Mucosa of rectum (tissue), 2 donors: ENCODE measurements at regions not wholly inside any gene's neighbourhood (a gene's known extent, or its start where the extent isn't known, plus 50 kb on each side); places are given as distances from the start of the nearest gene placed in this dataset.

Experiments
- H3K27ac ChIP-seq, 2 donors: one replicate each; pipeline ENCODE4 v1.7.0; 2013; ENCODE audit warnings: inconsistent platforms in 2 of 2, low read depth in 2 of 2, low read length in 2 of 2
- H3K27me3 ChIP-seq, 2 donors: one replicate each; pipeline ENCODE4 v1.7.0; 2013; ENCODE audit warnings: low read length in 2 of 2; ENCODE audit not compliant: control insufficient read depth in 2 of 2, insufficient read depth in 2 of 2
- H3K36me3 ChIP-seq, 2 donors: one replicate each; pipeline ENCODE4 v1.7.0; 2013; ENCODE audit warnings: low read length in 2 of 2; ENCODE audit not compliant: control insufficient read depth in 2 of 2, insufficient read depth in 2 of 2
- H3K4me1 ChIP-seq, 2 donors: one replicate each; pipeline ENCODE4 v1.7.0; 2013; ENCODE audit warnings: low read length in 2 of 2, mild to moderate bottlenecking in 1 of 2; ENCODE audit not compliant: control insufficient read depth in 2 of 2, insufficient read depth in 2 of 2
- H3K4me3 ChIP-seq, 2 donors: one replicate each; pipeline ENCODE4 v1.7.0; 2013; ENCODE audit warnings: low read length in 2 of 2
- H3K9ac ChIP-seq, 2 donors: one replicate each; pipeline ENCODE4 v1.7.0; 2013; ENCODE audit warnings: low read length in 2 of 2, low read depth in 1 of 2, mild to moderate bottlenecking in 1 of 2
- H3K9me3 ChIP-seq, 2 donors: one replicate each; pipeline ENCODE4 v1.7.0; 2013; ENCODE audit warnings: low read length in 2 of 2; ENCODE audit not compliant: control insufficient read depth in 2 of 2
- donor health status: healthy.
- donor health status: Normal muscosa, but diverticular disease.

DNA sequence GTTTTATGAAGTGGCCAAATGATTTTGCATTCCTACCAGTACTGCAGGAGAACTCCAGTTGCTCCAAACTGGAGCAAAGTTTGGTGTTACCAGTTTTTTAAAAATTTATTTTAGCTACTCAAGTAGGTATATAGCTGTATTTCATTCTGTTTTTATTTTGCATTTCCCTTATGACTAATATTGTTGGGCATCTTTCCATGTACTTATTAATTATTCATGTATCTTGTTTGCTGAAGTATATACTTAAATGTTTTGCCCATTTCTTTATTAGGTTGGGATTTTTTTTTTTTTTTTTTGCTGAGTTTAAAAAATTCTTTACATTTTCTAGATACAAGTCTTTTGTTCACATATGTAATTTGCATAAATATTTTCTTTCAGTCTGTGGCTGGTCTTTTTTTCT, 386.6 kb upstream of the DAB2 start:
- H3K9ac ChIP-seq: no peak overlapping the region
- no peak overlapping the region for H3K4me3 ChIP-seq
- no peaks in the 10 kb centered on the region for H3K27me3 ChIP-seq
- no peaks in the 10 kb centered on the region for H3K9me3 ChIP-seq
- no peaks in the 10 kb centered on the region for H3K36me3 ChIP-seq
- no peak overlapping the region for H3K27ac ChIP-seq
- H3K4me1 ChIP-seq: no peaks in the 10 kb centered on the region

DNA sequence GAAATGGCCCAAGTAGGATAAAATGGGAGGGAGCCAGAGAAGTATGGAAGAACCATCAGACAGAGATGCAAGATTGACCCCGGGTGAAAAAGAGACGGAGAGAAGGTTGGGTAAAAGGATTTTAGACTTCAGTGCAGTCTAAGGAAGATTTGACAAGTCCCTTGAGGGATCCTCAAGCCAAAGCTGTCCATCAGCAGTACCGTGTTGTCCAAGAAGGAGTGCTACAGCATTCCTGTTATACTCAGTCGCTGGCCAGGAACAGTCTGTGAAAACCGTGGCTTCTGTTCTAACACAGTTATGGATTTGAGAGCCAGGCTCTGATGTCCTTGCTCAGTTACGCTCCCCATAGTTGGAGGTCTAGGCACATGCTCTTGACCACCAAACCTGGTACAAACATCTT, 383.9 kb upstream of the DAB2 start:
- no peaks in the 10 kb centered on the region for H3K27me3 ChIP-seq
- H3K27ac ChIP-seq: no peak overlapping the region
- H3K4me3 ChIP-seq: no peak overlapping the region
- H3K36me3 ChIP-seq: no peaks in the 10 kb centered on the region
- no peak overlapping the region for H3K9ac ChIP-seq
- H3K4me1 ChIP-seq: no peaks in the 10 kb centered on the region
- H3K9me3 ChIP-seq: no peaks in the 10 kb centered on the region

GRCh38 chr5:39801306-39801705, 376.5 kb upstream of the DAB2 start:
- no peak overlapping the region for H3K4me3 ChIP-seq
- no peaks in the 10 kb centered on the region for H3K27me3 ChIP-seq
- no peaks in the 10 kb centered on the region for H3K9me3 ChIP-seq
- no peak overlapping the region for H3K9ac ChIP-seq
- no peak overlapping the region for H3K27ac ChIP-seq
- H3K36me3 ChIP-seq: no peaks in the 10 kb centered on the region
- H3K4me1 ChIP-seq: no peaks in the 10 kb centered on the region

- H3K4me3 ChIP-seq: no peak overlapping the region
- no peaks in the 10 kb centered on the region for H3K4me1 ChIP-seq
- no peaks in the 10 kb centered on the region for H3K27me3 ChIP-seq
- no peak overlapping the region for H3K9ac ChIP-seq
- H3K9me3 ChIP-seq: no peaks in the 10 kb centered on the region
- H3K36me3 ChIP-seq: no peaks in the 10 kb centered on the region
- no peak overlapping the region for H3K27ac ChIP-seq
These were observed 375.3 kb upstream of the DAB2 start for GRCh38 chr5:39800042-39800601.

DNA sequence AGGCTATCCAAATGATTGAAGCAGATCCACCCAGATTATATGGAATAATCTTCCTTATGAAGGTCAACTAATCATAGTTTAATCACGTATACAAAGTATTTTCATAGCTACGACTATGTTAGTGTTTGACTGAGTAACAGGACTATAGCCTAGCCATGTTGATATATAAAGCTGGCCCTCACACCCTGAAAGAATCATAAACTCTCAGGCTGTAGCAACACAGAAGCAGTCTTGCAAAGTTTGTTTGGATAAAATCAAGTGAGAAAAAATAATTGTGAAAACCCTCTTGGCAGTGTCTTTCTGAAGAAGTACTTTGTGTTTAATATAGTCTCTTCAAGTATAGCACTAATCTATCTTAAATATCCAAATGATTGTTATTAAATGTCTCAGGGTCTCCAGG, 374.5 kb upstream of the DAB2 start:
- H3K36me3 ChIP-seq: no peaks in the 10 kb centered on the region
- H3K9me3 ChIP-seq: no peaks in the 10 kb centered on the region
- H3K9ac ChIP-seq: no peak overlapping the region
- H3K27ac ChIP-seq: no peak overlapping the region
- H3K27me3 ChIP-seq: no peaks in the 10 kb centered on the region
- H3K4me3 ChIP-seq: no peak overlapping the region
- H3K4me1 ChIP-seq: no peaks in the 10 kb centered on the region

DNA sequence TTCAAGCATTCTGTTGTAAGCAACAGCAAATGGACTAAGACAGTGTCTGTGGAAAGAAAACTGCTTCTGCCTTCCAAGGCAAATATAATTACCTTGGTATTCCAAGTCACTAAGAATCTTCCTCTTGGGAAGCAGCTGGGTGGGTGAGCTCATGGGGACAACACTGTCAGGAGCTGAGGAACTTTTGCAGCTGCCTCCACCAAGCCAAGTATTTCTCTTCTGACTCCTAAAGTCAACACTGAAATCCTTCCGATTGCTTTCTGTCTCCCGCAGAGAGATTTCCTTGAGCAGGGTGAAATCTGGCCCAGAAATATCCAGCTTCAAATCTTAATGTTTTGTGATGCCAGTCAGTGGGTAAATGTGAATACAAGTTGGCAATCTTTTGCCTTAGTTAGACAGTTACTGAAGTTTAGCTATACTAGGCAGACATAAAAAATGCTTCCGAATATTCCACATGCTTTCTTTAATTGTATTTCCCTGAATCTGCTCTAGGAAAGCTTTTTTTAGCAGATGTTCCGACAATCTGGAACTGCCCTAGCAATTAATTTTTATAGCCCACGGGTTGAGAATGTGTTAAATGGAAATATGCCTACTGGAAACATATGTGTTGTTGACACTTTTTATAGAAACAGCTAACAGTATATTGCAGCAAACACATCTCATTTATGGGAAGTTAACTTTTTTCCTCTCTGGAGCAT, 369.9 kb upstream of the DAB2 start:
- Histone ChIP-seq H3K27me3 (no peaks in the 10 kb centered on the region), H3K9ac (no peak overlapping the region), H3K4me1 (no peaks in the 10 kb centered on the region), H3K36me3 (no peaks in the 10 kb centered on the region), H3K9me3 (no peaks in the 10 kb centered on the region), H3K27ac (no peak overlapping the region), H3K4me3 (no peak overlapping the region)

GRCh38 chr5:39785410-39785809, 360.6 kb upstream of the DAB2 start:
- Histone ChIP-seq H3K9ac (no peak overlapping the region), H3K9me3 (no peaks in the 10 kb centered on the region), H3K27ac (no peak overlapping the region), H3K36me3 (no peaks in the 10 kb centered on the region), H3K27me3 (no peaks in the 10 kb centered on the region), H3K4me1 (no peaks in the 10 kb centered on the region), H3K4me3 (no peak overlapping the region)

DNA sequence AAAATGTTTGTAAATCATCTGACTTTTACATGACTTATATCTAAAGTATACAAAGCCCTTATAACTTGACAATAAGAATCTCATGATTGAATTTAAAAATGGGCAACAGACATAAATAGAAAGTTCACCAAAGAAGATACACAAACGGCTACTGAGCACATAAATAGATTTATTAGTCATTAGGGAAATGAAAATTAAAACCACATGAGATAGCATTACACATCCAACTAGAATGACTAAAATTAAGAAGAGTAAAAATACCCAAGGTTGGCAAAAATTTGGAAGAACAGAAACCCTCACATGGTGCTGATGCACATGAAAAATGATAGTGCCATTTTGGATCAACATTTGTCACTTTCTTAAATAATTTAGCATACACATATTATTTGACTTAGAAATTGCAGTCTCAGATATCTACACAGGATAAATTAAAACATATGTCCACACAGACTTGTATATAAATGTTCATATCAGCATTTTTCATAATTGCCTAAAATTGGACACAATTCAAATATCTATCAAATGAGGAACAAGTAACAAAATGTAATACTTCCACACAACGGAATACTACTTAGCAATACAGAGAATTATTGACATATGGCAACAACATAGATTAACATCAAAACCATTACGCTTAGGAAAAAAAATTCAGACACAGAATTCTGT, 359.1 kb upstream of the DAB2 start:
- no peaks in the 10 kb centered on the region for H3K4me1 ChIP-seq
- no peak overlapping the region for H3K4me3 ChIP-seq
- H3K36me3 ChIP-seq: no peaks in the 10 kb centered on the region
- H3K27ac ChIP-seq: no peak overlapping the region
- no peaks in the 10 kb centered on the region for H3K9me3 ChIP-seq
- H3K27me3 ChIP-seq: no peaks in the 10 kb centered on the region
- H3K9ac ChIP-seq: no peak overlapping the region

GRCh38 chr5:39780347-39780746, 355.6 kb upstream of the DAB2 start:
- H3K9me3 ChIP-seq: no peaks in the 10 kb centered on the region
- H3K27ac ChIP-seq: no peak overlapping the region
- H3K36me3 ChIP-seq: no peaks in the 10 kb centered on the region
- H3K4me1 ChIP-seq: no peaks in the 10 kb centered on the region
- no peak overlapping the region for H3K9ac ChIP-seq
- no peaks in the 10 kb centered on the region for H3K27me3 ChIP-seq
- no peak overlapping the region for H3K4me3 ChIP-seq

DNA sequence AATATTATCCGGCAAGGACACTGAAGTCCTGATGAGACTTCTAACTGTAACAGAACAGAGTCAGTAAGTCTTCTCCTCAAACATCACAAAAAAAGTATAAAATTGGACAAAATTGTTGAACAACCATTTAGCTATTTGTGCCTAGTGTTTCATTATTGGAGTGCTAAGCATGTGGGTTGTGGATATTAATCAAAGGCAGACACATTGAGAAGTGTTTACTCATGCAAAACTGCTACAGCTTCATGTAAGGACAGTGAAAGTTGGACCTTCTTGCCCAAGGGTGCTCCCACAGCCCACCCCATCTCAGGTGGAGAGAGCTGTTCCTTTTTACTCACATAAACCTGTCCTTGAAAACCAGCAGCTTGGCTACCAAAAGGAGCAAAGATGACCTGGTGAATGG, 355.1 kb upstream of the DAB2 start:
- Histone ChIP-seq H3K27ac (no peak overlapping the region), H3K4me3 (no peak overlapping the region), H3K4me1 (no peaks in the 10 kb centered on the region)

More for the DNA sequence above, 355.1 kb upstream of the DAB2 start:
- no peak overlapping the region for H3K9ac ChIP-seq
- no peaks in the 10 kb centered on the region for H3K27me3 ChIP-seq
- H3K36me3 ChIP-seq: no peaks in the 10 kb centered on the region
- no peaks in the 10 kb centered on the region for H3K9me3 ChIP-seq
